Naive thymus-derived CD8-positive, alpha-beta T cell (primary cell): ENCODE measurements at regions not wholly inside any gene's neighbourhood (a gene's known extent, or its start where the extent isn't known, plus 50 kb on each side); places are given as distances from the start of the nearest gene placed in this dataset.

Source experiments
- ATAC-seq, 2 donors: fragments of 150-1000 bp; cut with Tn5 transposase in 1 of 2; sonication (Bioruptor Pico), chemical (Tn5 transposase) in 1 of 2; 1 replicate in 1 of 2; 2 replicates in 1 of 2; pipeline ENCODE4 v1.10.0; 2021; ENCODE audit warnings: mild to moderate bottlenecking in 2 of 2, moderate library complexity in 2 of 2
- POLR2A ChIA-PET: fragments of 350-600 bp; sonication (Branson Sonifier 250); formaldehyde crosslinking; loops from one replicate; lab custom pipeline; 2021; ENCODE audit warnings: antibody characterized with exemption; lab: Charles Lee
- DNase-seq, 10 donors: peaks; one replicate each; pipeline versions ENCODE4 v3.0.0 to v3.0.0-alpha.2; 2020 to 2022
- H3K27ac Mint-ChIP-seq, 10 donors: one replicate each; pipeline ENCODE4 v1.8.0; 2020 to 2022; ENCODE audit warnings: mild to moderate bottlenecking in 10 of 10, mixed read lengths in 10 of 10, moderate library complexity in 4 of 10, inconsistent platforms in 1 of 10
- H3K27me3 Mint-ChIP-seq, 5 donors: one replicate each; pipeline ENCODE4 v1.8.0; 2021 to 2022; ENCODE audit warnings: mixed read lengths in 5 of 5
- H3K36me3 Mint-ChIP-seq, 3 donors: one replicate each; pipeline ENCODE4 v1.8.0; 2020 to 2022; ENCODE audit warnings: mixed read lengths in 3 of 3, mild to moderate bottlenecking in 2 of 3, inconsistent platforms in 1 of 3
- H3K4me1 Mint-ChIP-seq, 4 donors: one replicate each; pipeline ENCODE4 v1.8.0; 2021 to 2022; ENCODE audit warnings: mixed read lengths in 4 of 4
- H3K4me3 Mint-ChIP-seq, 10 donors: one replicate each; pipeline ENCODE4 v1.8.0; 2020 to 2022; ENCODE audit warnings: mild to moderate bottlenecking in 10 of 10, mixed read lengths in 10 of 10, moderate library complexity in 6 of 10, inconsistent platforms in 1 of 10
- H3K9me3 Mint-ChIP-seq, 9 donors: one replicate each; pipeline ENCODE4 v1.8.0; 2020 to 2022; ENCODE audit warnings: mixed read lengths in 9 of 9, mild to moderate bottlenecking in 3 of 9, inconsistent platforms in 1 of 9, moderate library complexity in 1 of 9

DNA sequence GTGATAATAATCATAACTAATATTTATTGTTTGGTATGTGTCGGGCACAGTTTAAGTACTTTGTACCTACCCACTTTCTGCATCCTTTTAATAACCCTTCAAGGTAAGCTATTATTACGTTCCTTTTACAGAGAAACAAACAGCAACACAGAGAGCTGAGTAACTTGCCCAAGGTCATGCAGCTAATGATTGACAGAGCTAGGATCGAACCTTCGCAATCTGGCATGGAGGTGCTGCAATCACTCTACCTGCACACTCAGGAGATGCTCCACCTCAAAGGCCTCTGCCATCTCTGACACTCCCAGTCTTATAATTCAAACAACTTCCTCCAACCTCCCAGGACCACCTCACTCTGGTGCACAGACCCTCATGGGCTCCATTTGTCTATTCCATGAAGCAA is 137.2 kb downstream of the DMRTA2 start:
- peaks cover 5 to 45% (median 27%) of the 10 kb centered on the region in 5 donors for H3K27me3 Mint-ChIP-seq
- H3K36me3 Mint-ChIP-seq, result no peaks in the 10 kb centered on the region
- no peak overlapping the region for H3K4me3 Mint-ChIP-seq
- no peak overlapping the region for H3K27ac Mint-ChIP-seq
- peaks cover 0 to 3% (median 0%) of the 10 kb centered on the region in 9 donors for H3K9me3 Mint-ChIP-seq
- peaks cover 0 to 2% (median 0%) of the 10 kb centered on the region in 4 donors for H3K4me1 Mint-ChIP-seq
- no peak for ATAC-seq
- POLR2A ChIA-PET, result no interaction called here
- DNase-seq, result no peak

DNA sequence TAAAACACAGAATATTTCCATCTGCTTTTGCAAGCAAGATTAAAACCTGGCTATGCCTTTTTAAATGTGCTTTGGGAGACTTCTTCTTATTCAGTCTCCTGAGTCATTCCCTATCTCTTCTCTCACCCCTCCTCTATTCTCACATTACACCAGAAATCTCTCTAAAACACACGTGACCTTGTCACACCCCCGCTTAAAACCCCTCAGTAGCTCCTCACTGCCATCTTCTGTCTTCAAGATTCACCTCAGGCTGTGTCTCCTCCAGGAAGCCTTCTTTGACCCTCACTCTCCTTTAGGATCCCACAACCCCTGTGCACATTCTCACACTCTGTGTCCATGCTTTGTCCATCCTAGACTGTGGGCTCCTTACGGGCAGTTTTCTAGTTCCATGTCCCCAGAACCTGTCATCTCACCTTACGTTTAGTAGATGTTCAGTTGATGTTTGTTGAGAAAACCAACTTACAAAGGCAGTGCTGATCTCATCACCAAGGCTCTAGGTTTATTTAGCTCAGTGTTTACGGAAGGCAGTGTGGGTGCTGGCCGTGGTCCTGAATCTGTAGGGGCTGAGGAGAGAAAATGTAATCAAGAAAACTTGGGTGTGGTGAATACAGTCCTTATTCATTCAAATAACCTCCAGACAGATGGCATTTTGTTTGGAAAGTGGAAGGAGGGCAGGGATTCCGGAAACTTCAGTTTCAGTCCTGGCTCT is 143.5 kb downstream of the DMRTA2 start:
- Mint-ChIP-seq H3K4me3 (no peak overlapping the region), H3K36me3 (peaks cover 0 to 5% (median 0%) of the 10 kb centered on the region in 3 donors), H3K4me1 (peaks cover 0 to 4% (median 0%) of the 10 kb centered on the region in 4 donors), H3K27ac (no peak overlapping the region), H3K9me3 (peaks cover 0 to 12% (median 0%) of the 10 kb centered on the region in 9 donors), H3K27me3 (peaks cover 15 to 71% (median 41%) of the 10 kb centered on the region in 5 donors)
- no peak for ATAC-seq
- no peak for DNase-seq
- POLR2A ChIA-PET, result no interaction called here

DNA sequence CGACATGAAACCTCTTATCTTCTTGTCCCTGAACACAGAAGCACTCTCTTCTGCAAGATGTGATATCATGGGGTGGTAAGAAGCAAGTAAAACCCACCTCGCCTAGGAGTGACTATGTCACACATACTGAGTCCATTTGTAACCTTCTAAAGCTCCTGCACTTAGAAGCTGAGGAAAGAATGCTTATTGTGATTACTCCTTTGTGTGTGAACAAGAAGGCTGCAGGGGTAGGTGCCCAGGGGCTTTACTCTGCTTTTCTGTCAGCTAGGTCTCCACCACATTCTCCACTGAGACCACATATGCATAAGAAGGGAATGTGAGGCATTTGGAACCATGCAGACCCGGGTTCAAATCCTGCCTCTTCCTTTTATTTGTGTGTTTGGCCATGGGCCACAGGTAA is 144.3 kb downstream of the DMRTA2 start:
- peaks cover 0 to 5% (median 0%) of the 10 kb centered on the region in 3 donors for H3K36me3 Mint-ChIP-seq
- no peak overlapping the region for H3K27ac Mint-ChIP-seq
- peaks cover 0 to 4% (median 0%) of the 10 kb centered on the region in 4 donors for H3K4me1 Mint-ChIP-seq
- peaks cover 15 to 75% (median 36%) of the 10 kb centered on the region in 5 donors for H3K27me3 Mint-ChIP-seq
- POLR2A ChIA-PET, result no interaction called here
- ATAC-seq, result no peak
- DNase-seq, result no peak
- H3K9me3 Mint-ChIP-seq, result peaks cover 0 to 12% (median 0%) of the 10 kb centered on the region in 9 donors
- H3K4me3 Mint-ChIP-seq, result no peak overlapping the region

- Mint-ChIP-seq H3K27ac (no peak overlapping the region), H3K27me3 (peaks cover 15 to 80% (median 36%) of the 10 kb centered on the region in 5 donors), H3K4me3 (no peak overlapping the region), H3K4me1 (peaks cover 0 to 4% (median 0%) of the 10 kb centered on the region in 4 donors), H3K9me3 (peaks cover 0 to 12% (median 0%) of the 10 kb centered on the region in 9 donors), H3K36me3 (peaks cover 0 to 5% (median 0%) of the 10 kb centered on the region in 3 donors)
- ATAC-seq (no peak), DNase-seq (no peak)
- POLR2A ChIA-PET, result no interaction called here
Observed at GRCh38 chr1:50278410-50278809, 144.8 kb downstream of the DMRTA2 start.

DNA sequence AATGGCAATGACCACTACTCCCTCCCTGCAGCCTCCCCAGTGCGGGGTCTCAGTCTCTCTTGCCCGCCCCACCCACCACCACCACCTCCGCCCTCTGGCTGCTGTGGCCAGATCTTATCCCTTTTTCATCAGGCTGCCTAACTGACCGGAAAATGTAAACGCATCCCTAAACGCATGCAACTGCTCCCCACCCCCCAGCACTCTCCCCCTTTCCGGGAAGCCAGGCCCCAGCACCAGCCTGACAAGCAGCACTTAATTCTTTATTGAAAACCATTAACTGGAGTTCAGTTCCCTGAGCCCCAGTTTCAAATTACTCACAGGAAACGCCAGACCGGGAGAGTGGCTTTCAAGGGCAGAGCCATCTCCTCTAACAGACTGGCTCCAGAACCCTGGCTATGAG is 147.7 kb downstream of the DMRTA2 start:
- no peak overlapping the region for H3K4me3 Mint-ChIP-seq
- peaks cover 0 to 7% (median 0%) of the 10 kb centered on the region in 9 donors for H3K9me3 Mint-ChIP-seq
- no peak for DNase-seq
- H3K4me1 Mint-ChIP-seq, result peaks cover 0 to 4% (median 0%) of the 10 kb centered on the region in 4 donors
- peaks cover 0 to 3% (median 0%) of the 10 kb centered on the region in 3 donors for H3K36me3 Mint-ChIP-seq
- peaks cover 17 to 79% (median 36%) of the 10 kb centered on the region in 5 donors for H3K27me3 Mint-ChIP-seq
- no peak overlapping the region for H3K27ac Mint-ChIP-seq
- no peak for ATAC-seq
- POLR2A ChIA-PET, result no interaction called here

GRCh38 chr1:50272912-50273311 is 150.3 kb downstream of the DMRTA2 start:
- DNase-seq, result no peak
- Mint-ChIP-seq H3K9me3 (no peaks in the 10 kb centered on the region), H3K4me1 (no peaks in the 10 kb centered on the region), H3K36me3 (no peaks in the 10 kb centered on the region), H3K4me3 (no peak overlapping the region), H3K27ac (no peak overlapping the region), H3K27me3 (peaks cover 12 to 57% (median 29%) of the 10 kb centered on the region in 5 donors)
- POLR2A ChIA-PET, result no interaction called here
- no peak for ATAC-seq

DNA sequence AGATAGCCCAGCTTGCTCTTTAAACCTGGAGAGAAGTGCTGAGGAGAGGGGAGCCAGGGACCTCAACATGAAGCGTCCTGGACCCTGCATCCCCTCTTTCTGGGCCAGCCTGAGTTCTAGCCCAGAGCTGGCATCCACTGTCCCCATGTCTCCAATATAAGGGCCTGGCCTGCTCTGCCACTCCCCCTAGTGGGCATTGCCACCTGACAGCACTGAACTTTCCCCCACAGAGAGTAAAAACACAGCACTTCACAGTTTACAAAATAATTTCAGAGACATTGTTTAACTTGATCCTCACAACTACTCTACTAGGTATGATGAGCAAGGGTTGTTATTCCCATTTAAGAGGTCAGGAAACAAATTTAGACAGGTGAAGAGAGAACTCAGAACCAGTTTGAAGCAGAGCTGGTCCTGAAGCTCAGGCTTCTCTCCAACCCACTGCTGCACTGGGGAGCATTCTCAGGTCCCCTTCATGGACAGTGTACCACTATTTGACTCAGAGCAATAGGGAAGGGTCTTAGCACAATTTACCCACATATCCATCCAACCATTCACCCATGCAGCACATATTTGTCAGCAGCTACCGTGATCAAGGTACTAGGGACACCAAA is 151.2 kb downstream of the DMRTA2 start:
- no peak for ATAC-seq
- POLR2A ChIA-PET, result no interaction called here
- H3K36me3 Mint-ChIP-seq, result no peaks in the 10 kb centered on the region
- peaks cover 11 to 49% (median 25%) of the 10 kb centered on the region in 5 donors for H3K27me3 Mint-ChIP-seq
- no peaks in the 10 kb centered on the region for H3K9me3 Mint-ChIP-seq
- H3K27ac Mint-ChIP-seq, result no peak overlapping the region
- H3K4me3 Mint-ChIP-seq, result no peak overlapping the region
- DNase-seq, result no peak
- H3K4me1 Mint-ChIP-seq, result no peaks in the 10 kb centered on the region

DNA sequence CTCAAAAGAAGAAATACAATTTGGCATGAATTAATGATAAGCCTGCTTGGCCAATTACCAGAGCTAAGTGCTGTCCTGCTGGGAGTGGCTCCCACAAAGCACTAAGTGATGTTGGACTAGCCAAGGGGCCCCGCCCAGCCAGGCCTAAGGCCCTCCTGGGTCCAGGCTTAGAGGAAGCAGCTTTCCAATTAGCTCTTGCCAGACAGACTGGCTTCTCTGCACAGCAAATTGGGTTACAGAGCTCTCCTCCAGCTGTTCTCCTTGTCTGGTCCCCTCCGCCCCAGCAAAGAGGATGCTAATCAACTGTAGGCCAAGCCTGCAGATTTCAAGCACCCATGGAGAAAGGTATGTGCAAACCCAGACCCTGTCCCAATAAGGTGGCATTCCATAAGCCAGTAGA is 151.9 kb downstream of the DMRTA2 start:
- no peaks in the 10 kb centered on the region for H3K4me1 Mint-ChIP-seq
- no peak overlapping the region for H3K4me3 Mint-ChIP-seq
- POLR2A ChIA-PET, result no interaction called here
- no peaks in the 10 kb centered on the region for H3K9me3 Mint-ChIP-seq
- no peak overlapping the region for H3K27ac Mint-ChIP-seq
- H3K36me3 Mint-ChIP-seq, result no peaks in the 10 kb centered on the region
- ATAC-seq (no peak), DNase-seq (no peak)
- peaks cover 6 to 41% (median 20%) of the 10 kb centered on the region in 5 donors for H3K27me3 Mint-ChIP-seq

- no peaks in the 10 kb centered on the region for H3K36me3 Mint-ChIP-seq
- ATAC-seq, result no peak
- H3K4me3 Mint-ChIP-seq, result no peak overlapping the region
- no peak for DNase-seq
- H3K4me1 Mint-ChIP-seq, result no peaks in the 10 kb centered on the region
- peaks cover 3 to 37% (median 16%) of the 10 kb centered on the region in 5 donors for H3K27me3 Mint-ChIP-seq
- H3K9me3 Mint-ChIP-seq, result no peaks in the 10 kb centered on the region
- POLR2A ChIA-PET, result no interaction called here
- no peak overlapping the region for H3K27ac Mint-ChIP-seq
Observed at GRCh38 chr1:50270926-50271325, 152.3 kb downstream of the DMRTA2 start.

DNA sequence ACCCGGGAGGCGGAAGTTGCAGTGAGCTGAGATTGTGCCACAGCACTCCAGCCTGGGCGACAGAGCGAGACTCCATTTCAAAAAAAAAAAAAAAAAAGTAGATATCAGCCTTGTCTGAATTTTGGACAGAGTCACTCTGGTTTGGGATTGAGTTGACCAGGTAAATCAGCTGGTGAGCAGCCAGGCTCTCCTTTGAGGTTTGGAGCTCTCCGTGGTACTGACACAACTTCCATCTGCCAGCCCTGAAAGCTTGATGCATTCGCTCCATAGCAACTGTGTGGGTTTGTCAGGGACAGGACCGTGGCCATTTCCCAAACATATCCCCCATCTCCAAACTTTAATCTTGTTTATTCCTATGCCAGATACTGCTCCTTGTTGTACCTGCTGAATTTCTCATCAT is 155.2 kb downstream of the DMRTA2 start:
- no peak for DNase-seq
- POLR2A ChIA-PET, result no interaction called here
- Mint-ChIP-seq H3K27ac (no peak overlapping the region), H3K9me3 (peaks cover 0 to 1% (median 0%) of the 10 kb centered on the region in 9 donors), H3K4me1 (no peaks in the 10 kb centered on the region), H3K36me3 (no peaks in the 10 kb centered on the region), H3K4me3 (no peak overlapping the region), H3K27me3 (peaks cover 4 to 25% (median 10%) of the 10 kb centered on the region in 5 donors)
- ATAC-seq, result no peak

DNA sequence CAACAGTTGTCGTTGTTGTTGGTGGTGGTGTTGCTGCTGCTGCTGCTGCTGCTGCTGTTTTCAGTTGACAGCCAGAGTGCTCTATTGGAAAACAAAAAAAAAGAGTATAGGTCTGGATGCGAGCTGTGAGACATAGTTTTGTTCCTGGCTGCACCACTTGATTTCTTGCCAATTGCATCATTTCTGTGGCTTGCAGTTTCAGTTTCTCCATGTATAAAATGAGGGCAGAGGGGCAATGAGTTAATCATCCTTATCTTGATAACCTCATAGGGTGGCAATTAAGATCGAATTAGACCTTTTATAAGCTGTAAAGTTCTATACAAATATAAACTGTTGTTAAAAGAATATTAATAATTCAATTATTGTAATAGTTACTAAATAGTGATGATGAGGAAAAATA is 156.7 kb downstream of the DMRTA2 start:
- POLR2A ChIA-PET, result no interaction called here
- Mint-ChIP-seq H3K27me3 (peaks cover 2 to 20% (median 6%) of the 10 kb centered on the region in 5 donors), H3K27ac (no peak overlapping the region), H3K9me3 (peaks cover 0 to 1% (median 0%) of the 10 kb centered on the region in 9 donors), H3K4me3 (no peak overlapping the region), H3K4me1 (no peaks in the 10 kb centered on the region), H3K36me3 (no peaks in the 10 kb centered on the region)
- DNase-seq (no peak), ATAC-seq (no peak)

DNA sequence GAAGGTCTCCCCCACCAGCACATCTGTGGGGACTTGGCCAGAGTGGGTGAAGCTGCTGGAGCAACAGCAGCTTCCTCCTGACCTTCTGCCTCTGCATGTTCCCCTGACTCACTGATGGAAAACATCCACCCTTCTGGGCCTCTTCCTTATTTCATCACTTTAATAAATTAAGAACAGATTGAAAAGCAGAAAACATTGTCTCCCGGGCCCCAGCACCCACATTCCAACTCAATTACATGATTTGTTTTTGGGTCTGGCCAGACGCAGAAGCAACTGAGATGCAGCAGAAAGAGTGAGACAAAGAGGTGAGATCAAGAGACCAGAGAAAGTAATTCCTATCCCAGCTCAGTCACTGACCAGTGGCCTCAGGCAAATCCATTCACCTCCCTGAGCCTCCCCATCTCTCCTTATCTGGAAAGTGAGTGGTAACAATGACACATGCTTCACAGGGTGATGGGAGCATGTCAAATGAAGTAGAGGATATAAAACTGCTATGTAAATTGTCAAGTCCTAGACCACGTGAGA is 157.1 kb downstream of the ELAVL4 start:
- Mint-ChIP-seq H3K27me3 (peaks cover 2 to 21% (median 5%) of the 10 kb centered on the region in 5 donors), H3K4me3 (no peak overlapping the region), H3K27ac (no peak overlapping the region), H3K9me3 (peaks cover 0 to 1% (median 0%) of the 10 kb centered on the region in 9 donors), H3K36me3 (no peaks in the 10 kb centered on the region), H3K4me1 (no peaks in the 10 kb centered on the region)
- no peak for ATAC-seq
- POLR2A ChIA-PET, result no interaction called here
- DNase-seq, result no peak

DNA sequence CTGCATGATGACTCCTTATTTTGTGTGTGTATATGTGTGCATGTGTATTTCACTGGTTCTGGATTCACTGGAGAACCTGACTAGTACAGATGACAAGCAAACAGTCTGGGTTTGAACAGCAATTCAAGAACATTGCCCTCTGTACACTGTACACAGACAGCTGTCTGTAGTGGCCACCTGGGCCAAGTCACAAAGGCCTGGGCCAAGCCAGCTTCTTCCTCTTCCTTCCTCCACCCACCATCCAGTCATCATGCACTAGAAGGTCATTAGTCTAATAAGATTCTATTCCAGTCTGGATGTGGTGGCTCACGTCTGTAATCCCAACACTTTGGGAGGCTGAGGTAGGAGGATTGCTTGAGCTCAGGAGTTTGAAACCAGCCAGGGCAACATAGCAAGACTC is 155.9 kb downstream of the ELAVL4 start:
- Mint-ChIP-seq H3K36me3 (no peaks in the 10 kb centered on the region), H3K4me1 (no peaks in the 10 kb centered on the region), H3K27ac (no peak overlapping the region), H3K9me3 (peaks cover 0 to 1% (median 0%) of the 10 kb centered on the region in 9 donors), H3K4me3 (no peak overlapping the region), H3K27me3 (peaks cover 2 to 27% (median 10%) of the 10 kb centered on the region in 5 donors)
- POLR2A ChIA-PET, result no interaction called here
- ATAC-seq (no peak), DNase-seq (no peak)
